HEK293 (cell line): ENCODE measurements at regions not wholly inside any gene's neighbourhood (a gene's known extent, or its start where the extent isn't known, plus 50 kb on each side); places are given as distances from the start of the nearest gene placed in this dataset.

Source experiments
- CTCF ChIA-PET: fragments of 350-600 bp; formaldehyde crosslinking; extraction: SDS; loops from one replicate; lab custom pipeline; 2021; ENCODE audit warnings: antibody characterized with exemption; lab: Yijun Ruan, JAX
- POLR2A ChIA-PET: fragments of 300-600 bp; formaldehyde crosslinking; extraction: SDS; loops from one replicate; lab custom pipeline; 2020; ENCODE audit warnings: antibody characterized with exemption, inconsistent platforms; lab: Yijun Ruan, JAX
- H3K27ac ChIP-seq: fragments of 200-500 bp; sonication (Bioruptor generic); 2 replicates; pipeline ENCODE4 v1.5.1; 2014; ENCODE audit warnings: low read depth, low read length, control low read depth, inconsistent platforms; ENCODE audit errors: extremely low read depth
- H3K36me3 ChIP-seq, 2 experiments: fragments of 200-500 bp in 1 of 2; sonication (Bioruptor generic) in 1 of 2; 1 replicate in 1 of 2; 2 replicates in 1 of 2; pipeline ENCODE4 v1.5.1; 2014 to 2017; ENCODE audit warnings: inconsistent platforms in 2 of 2, low read length in 2 of 2; ENCODE audit not compliant: control insufficient read depth in 2 of 2, insufficient read depth in 1 of 2
- H3K4me1 ChIP-seq: fragments of 200-500 bp; sonication (Bioruptor generic); 2 replicates; pipeline ENCODE4 v1.5.1; 2014; ENCODE audit warnings: mild to moderate bottlenecking, low read length, inconsistent platforms; ENCODE audit not compliant: control insufficient read depth, insufficient read depth
- H3K4me3 ChIP-seq: 2 replicates; pipeline ENCODE4 v1.5.1; 2011; ENCODE audit warnings: low read depth, mild to moderate bottlenecking, control low read depth, low read length, moderate library complexity
- H3K9me3 ChIP-seq: fragments of 200-500 bp; sonication (Bioruptor generic); 2 replicates; pipeline ENCODE4 v1.5.1; 2014; ENCODE audit warnings: low read depth, low read length, inconsistent platforms; ENCODE audit not compliant: control insufficient read depth, insufficient read depth
- HOXD13 ChIP-seq: sonication (generic); formaldehyde crosslinking; IDR thresholded peaks from 2 replicates; pipeline ENCODE4 v1.8.0; 2022; ENCODE audit warnings: missing genetic modification reagents, borderline replicate concordance
- REPIN1 ChIP-seq: fragments of 450-650 bp; formaldehyde crosslinking; IDR thresholded peaks from 2 replicates; pipeline ENCODE4 v1.5.1; 2017; ENCODE audit warnings: missing biosample characterization, missing genetic modification characterization, low read depth
- SETDB1 ChIP-seq: IDR thresholded peaks from one replicate; pipeline ENCODE4 v1.6.1; 2017; ENCODE audit warnings: mild to moderate bottlenecking, low read length, moderate library complexity, mixed read lengths; ENCODE audit not compliant: insufficient read length
- SP2 ChIP-seq: fragments of 450-650 bp; formaldehyde crosslinking; IDR thresholded peaks from 2 replicates; pipeline ENCODE4 v1.5.1; 2016; ENCODE audit warnings: missing biosample characterization, missing genetic modification characterization
- ZBTB21 ChIP-seq: fragments of 450-650 bp; formaldehyde crosslinking; IDR thresholded peaks from 2 replicates; pipeline ENCODE4 v1.5.1; 2017; ENCODE audit warnings: missing biosample characterization, missing genetic modification characterization
- ZBTB7A ChIP-seq: fragments of 450-650 bp; formaldehyde crosslinking; IDR thresholded peaks from 2 replicates; pipeline ENCODE4 v1.5.1; 2016; ENCODE audit warnings: low read depth, missing biosample characterization, missing genetic modification characterization
- ZNF174 ChIP-seq: fragments of 450-650 bp; formaldehyde crosslinking; IDR thresholded peaks from 2 replicates; pipeline ENCODE4 v1.5.0; 2017; ENCODE audit warnings: missing biosample characterization, mild to moderate bottlenecking, missing genetic modification characterization
- ZNF292 ChIP-seq: fragments of 450-650 bp; formaldehyde crosslinking; IDR thresholded peaks from 2 replicates; pipeline ENCODE4 v1.5.1; 2016; ENCODE audit warnings: low read depth, missing biosample characterization, missing genetic modification characterization, borderline replicate concordance
- ZNF366 ChIP-seq: fragments of 450-650 bp; formaldehyde crosslinking; conservative IDR thresholded peaks from 2 replicates; pipeline ENCODE4 v1.5.1; 2016; ENCODE audit warnings: missing biosample characterization, missing genetic modification characterization
- ZNF394 ChIP-seq: fragments of 450-650 bp; formaldehyde crosslinking; IDR thresholded peaks from 2 replicates; pipeline ENCODE4 v1.5.1; 2016; ENCODE audit warnings: missing biosample characterization, missing genetic modification characterization, mild to moderate bottlenecking, moderate library complexity, borderline replicate concordance
- ZNF426 ChIP-seq: fragments of 450-650 bp; formaldehyde crosslinking; IDR thresholded peaks from 2 replicates; pipeline ENCODE4 v1.5.1; 2017; ENCODE audit warnings: missing biosample characterization, missing genetic modification characterization, mild to moderate bottlenecking, inconsistent platforms, moderate library complexity
- ZNF530 ChIP-seq: fragments of 450-650 bp; formaldehyde crosslinking; IDR thresholded peaks from 2 replicates; pipeline ENCODE4 v1.5.1; 2016; ENCODE audit warnings: low read depth, missing biosample characterization, missing genetic modification characterization
- ZNF623 ChIP-seq: fragments of 450-650 bp; formaldehyde crosslinking; IDR thresholded peaks from 2 replicates; pipeline ENCODE4 v1.5.1; 2016; ENCODE audit warnings: missing biosample characterization, missing genetic modification characterization
- ZNF624 ChIP-seq: fragments of 450-650 bp; formaldehyde crosslinking; IDR thresholded peaks from 2 replicates; pipeline ENCODE4 v1.5.1; 2017; ENCODE audit warnings: missing biosample characterization, missing genetic modification characterization
- ZNF629 ChIP-seq: fragments of 450-650 bp; formaldehyde crosslinking; IDR thresholded peaks from 2 replicates; pipeline ENCODE4 v1.5.1; 2017; ENCODE audit warnings: missing biosample characterization, missing genetic modification characterization
- ZNF76 ChIP-seq: fragments of 450-650 bp; formaldehyde crosslinking; IDR thresholded peaks from 2 replicates; pipeline ENCODE4; 2016; ENCODE audit warnings: low read depth, missing biosample characterization, missing genetic modification characterization, borderline replicate concordance
- TF ChIP-seq, protein P1 (sequence below): fragments of 450-650 bp; formaldehyde crosslinking; IDR thresholded peaks from 2 replicates; pipeline ENCODE4 v1.5.1; 2016; ENCODE audit warnings: missing biosample characterization, missing genetic modification characterization, borderline replicate concordance
- TF ChIP-seq, protein P2 (sequence below): fragments of 450-650 bp; formaldehyde crosslinking; IDR thresholded peaks from 2 replicates; pipeline ENCODE4 v1.5.1; 2017; ENCODE audit warnings: missing biosample characterization, missing genetic modification characterization
- TF ChIP-seq, protein P3 (sequence below): fragments of 450-650 bp; formaldehyde crosslinking; optimal IDR thresholded peaks from 2 replicates; pipeline ENCODE3; 2016; ENCODE audit warnings: missing biosample characterization, mild to moderate bottlenecking, missing genetic modification characterization
- TF ChIP-seq, protein P4 (sequence below): fragments of 450-650 bp; formaldehyde crosslinking; IDR thresholded peaks from 2 replicates; pipeline ENCODE4 v1.5.1; 2016; ENCODE audit warnings: missing biosample characterization, missing genetic modification characterization

DNA sequence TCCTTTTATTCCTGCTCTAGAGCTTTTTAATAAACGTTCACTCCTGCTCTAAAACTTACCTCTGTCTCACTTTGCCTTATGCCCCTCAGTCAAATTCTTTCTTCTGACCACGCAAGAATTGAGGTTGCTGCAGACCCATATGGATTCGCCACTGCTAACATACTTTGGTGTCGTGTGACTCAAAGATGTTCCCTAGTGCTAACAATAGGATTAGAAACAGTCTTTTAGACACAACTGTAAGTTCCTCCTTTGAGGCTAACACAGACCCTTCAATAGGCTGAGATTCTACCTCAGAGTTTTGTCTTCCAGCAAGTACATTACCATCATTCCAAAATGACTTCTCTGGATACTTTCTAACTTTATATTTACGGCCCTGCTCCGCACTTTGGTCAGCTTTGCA lies 149.5 kb upstream of the COX10 start (continued):
- TF ChIP-seq, protein P1, sequence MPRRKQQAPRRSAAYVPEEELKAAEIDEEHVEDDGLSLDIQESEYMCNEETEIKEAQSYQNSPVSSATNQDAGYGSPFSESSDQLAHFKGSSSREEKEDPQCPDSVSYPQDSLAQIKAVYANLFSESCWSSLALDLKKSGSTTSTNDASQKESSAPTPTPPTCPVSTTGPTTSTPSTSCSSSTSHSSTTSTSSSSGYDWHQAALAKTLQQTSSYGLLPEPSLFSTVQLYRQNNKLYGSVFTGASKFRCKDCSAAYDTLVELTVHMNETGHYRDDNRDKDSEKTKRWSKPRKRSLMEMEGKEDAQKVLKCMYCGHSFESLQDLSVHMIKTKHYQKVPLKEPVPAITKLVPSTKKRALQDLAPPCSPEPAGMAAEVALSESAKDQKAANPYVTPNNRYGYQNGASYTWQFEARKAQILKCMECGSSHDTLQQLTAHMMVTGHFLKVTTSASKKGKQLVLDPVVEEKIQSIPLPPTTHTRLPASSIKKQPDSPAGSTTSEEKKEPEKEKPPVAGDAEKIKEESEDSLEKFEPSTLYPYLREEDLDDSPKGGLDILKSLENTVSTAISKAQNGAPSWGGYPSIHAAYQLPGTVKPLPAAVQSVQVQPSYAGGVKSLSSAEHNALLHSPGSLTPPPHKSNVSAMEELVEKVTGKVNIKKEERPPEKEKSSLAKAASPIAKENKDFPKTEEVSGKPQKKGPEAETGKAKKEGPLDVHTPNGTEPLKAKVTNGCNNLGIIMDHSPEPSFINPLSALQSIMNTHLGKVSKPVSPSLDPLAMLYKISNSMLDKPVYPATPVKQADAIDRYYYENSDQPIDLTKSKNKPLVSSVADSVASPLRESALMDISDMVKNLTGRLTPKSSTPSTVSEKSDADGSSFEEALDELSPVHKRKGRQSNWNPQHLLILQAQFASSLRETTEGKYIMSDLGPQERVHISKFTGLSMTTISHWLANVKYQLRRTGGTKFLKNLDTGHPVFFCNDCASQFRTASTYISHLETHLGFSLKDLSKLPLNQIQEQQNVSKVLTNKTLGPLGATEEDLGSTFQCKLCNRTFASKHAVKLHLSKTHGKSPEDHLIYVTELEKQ (tag by site-specific recombination): no peak

- H3K4me1 ChIP-seq: no peaks in the 10 kb centered on the region
- no peaks in the 10 kb centered on the region for H3K9me3 ChIP-seq
- TF ChIP-seq SP2 (no peak), ZNF174 (no peak), SETDB1 (no peak), ZNF530 (tag by site-specific recombination) (no peak), ZNF292 (no peak), ZNF426 (tag by site-specific recombination) (no peak), ZNF629 (tag by site-specific recombination) (no peak), ZNF624 (tag by site-specific recombination) (no peak), REPIN1 (tag by site-specific recombination) (no peak), ZNF394 (tag by site-specific recombination) (no peak), ZNF366 (tag by site-specific recombination) (no peak), ZNF623 (tag by site-specific recombination) (no peak), ZBTB21 (no peak), HOXD13 (CRISPR knock-in tag) (no peak), ZBTB7A (tag by site-specific recombination) (no peak), ZNF76 (tag by site-specific recombination) (no peak)
- TF ChIP-seq, protein P2, sequence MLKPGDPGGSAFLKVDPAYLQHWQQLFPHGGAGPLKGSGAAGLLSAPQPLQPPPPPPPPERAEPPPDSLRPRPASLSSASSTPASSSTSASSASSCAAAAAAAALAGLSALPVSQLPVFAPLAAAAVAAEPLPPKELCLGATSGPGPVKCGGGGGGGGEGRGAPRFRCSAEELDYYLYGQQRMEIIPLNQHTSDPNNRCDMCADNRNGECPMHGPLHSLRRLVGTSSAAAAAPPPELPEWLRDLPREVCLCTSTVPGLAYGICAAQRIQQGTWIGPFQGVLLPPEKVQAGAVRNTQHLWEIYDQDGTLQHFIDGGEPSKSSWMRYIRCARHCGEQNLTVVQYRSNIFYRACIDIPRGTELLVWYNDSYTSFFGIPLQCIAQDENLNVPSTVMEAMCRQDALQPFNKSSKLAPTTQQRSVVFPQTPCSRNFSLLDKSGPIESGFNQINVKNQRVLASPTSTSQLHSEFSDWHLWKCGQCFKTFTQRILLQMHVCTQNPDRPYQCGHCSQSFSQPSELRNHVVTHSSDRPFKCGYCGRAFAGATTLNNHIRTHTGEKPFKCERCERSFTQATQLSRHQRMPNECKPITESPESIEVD (tag by site-specific recombination): no peak
- TF ChIP-seq, protein P3, sequence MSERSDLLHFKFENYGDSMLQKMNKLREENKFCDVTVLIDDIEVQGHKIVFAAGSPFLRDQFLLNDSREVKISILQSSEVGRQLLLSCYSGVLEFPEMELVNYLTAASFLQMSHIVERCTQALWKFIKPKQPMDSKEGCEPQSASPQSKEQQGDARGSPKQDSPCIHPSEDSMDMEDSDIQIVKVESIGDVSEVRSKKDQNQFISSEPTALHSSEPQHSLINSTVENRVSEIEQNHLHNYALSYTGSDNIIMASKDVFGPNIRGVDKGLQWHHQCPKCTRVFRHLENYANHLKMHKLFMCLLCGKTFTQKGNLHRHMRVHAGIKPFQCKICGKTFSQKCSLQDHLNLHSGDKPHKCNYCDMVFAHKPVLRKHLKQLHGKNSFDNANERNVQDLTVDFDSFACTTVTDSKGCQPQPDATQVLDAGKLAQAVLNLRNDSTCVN (tag by site-specific recombination): no peak
- TF ChIP-seq, protein P4, sequence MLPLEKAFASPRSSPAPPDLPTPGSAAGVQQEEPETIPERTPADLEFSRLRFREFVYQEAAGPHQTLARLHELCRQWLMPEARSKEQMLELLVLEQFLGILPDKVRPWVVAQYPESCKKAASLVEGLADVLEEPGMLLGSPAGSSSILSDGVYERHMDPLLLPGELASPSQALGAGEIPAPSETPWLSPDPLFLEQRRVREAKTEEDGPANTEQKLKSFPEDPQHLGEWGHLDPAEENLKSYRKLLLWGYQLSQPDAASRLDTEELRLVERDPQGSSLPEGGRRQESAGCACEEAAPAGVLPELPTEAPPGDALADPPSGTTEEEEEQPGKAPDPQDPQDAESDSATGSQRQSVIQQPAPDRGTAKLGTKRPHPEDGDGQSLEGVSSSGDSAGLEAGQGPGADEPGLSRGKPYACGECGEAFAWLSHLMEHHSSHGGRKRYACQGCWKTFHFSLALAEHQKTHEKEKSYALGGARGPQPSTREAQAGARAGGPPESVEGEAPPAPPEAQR (tag by site-specific recombination): no peak
- H3K36me3 ChIP-seq: no peaks in the 10 kb centered on the region
- POLR2A ChIA-PET: no interaction called here
- no peak overlapping the region for H3K4me3 ChIP-seq
- H3K27ac ChIP-seq: no peak overlapping the region
- CTCF ChIA-PET: no interaction called here
Measured at GRCh38 chr17:13920413-13920812, 148.9 kb upstream of the COX10 start.
